Stimulated activated CD8-positive, alpha-beta memory T cell treated with anti-CD3 and anti-CD28 coated beads, Interleukin-4, amount 100 ng/mL, for 48 hours (primary cell): ENCODE measurements at regions not wholly inside any gene's neighbourhood (a gene's known extent, or its start where the extent isn't known, plus 50 kb on each side); places are given as distances from the start of the nearest gene placed in this dataset.
A peak's percentile ranks its signal among the peaks of the same experiment; 100 is the strongest.
"Not testable (repeated sequence)": the region's sequence is repeated elsewhere in the genome, so short reads cannot be mapped to it uniquely, and the experiment has no call there.

ENCODE experiments used
- DNase-seq: peaks from one replicate; pipeline ENCODE4 v3.0.0-alpha.2; 2020

- DNase-seq = no peak
Measured at GRCh38 chr10:8315619-8316021, 261.1 kb downstream of the GATA3 start.

- DNase-seq = no peak
Measured at GRCh38 chr10:8316284-8316683, 261.8 kb downstream of the GATA3 start.

GRCh38 chr10:8318429-8318828 is 263.9 kb downstream of the GATA3 start:
- DNase-seq = not testable (repeated sequence)

- no peak for DNase-seq
Measured at GRCh38 chr10:8318956-8319355, 264.5 kb downstream of the GATA3 start.

GRCh38 chr10:8319704-8320103 is 265.2 kb downstream of the GATA3 start:
- no peak for DNase-seq

- DNase-seq = no peak
Measured at GRCh38 chr10:8321990-8322389, 267.5 kb downstream of the GATA3 start.

- DNase-seq = no peak
Measured at GRCh38 chr10:8323428-8324054, 269.1 kb downstream of the GATA3 start.

GRCh38 chr10:8325024-8325980 is 270.8 kb downstream of the GATA3 start:
- DNase-seq = peak; percentile 51

- no peak for DNase-seq
Measured at GRCh38 chr10:8326396-8327139, 272.1 kb downstream of the GATA3 start.

- no peak for DNase-seq
Measured at GRCh38 chr10:8327140-8327423, 272.6 kb downstream of the GATA3 start.

GRCh38 chr10:8331387-8331786 is 276.9 kb downstream of the GATA3 start:
- peak; percentile 60 for DNase-seq

GRCh38 chr10:8331896-8332729 is 277.6 kb downstream of the GATA3 start:
- DNase-seq = peak; percentile 85

- no peak for DNase-seq
Measured at GRCh38 chr10:8332730-8333111, 278.2 kb downstream of the GATA3 start.

- DNase-seq = no peak
Measured at GRCh38 chr10:8334631-8335030, 280.1 kb downstream of the GATA3 start.

GRCh38 chr10:8336629-8337331 is 282.3 kb downstream of the GATA3 start:
- DNase-seq = no peak

GRCh38 chr10:8337332-8337651 is 282.8 kb downstream of the GATA3 start:
- DNase-seq = no peak

GRCh38 chr10:8338177-8338766 is 283.8 kb downstream of the GATA3 start:
- DNase-seq = no peak

GRCh38 chr10:8344756-8345155 is 290.3 kb downstream of the GATA3 start:
- DNase-seq = no peak

- no peak for DNase-seq
Measured at GRCh38 chr10:8346861-8347260, 292.4 kb downstream of the GATA3 start.

GRCh38 chr10:8347614-8348013 is 293.1 kb downstream of the GATA3 start:
- not testable (repeated sequence) for DNase-seq

GRCh38 chr10:8349610-8350249 is 295.2 kb downstream of the GATA3 start:
- DNase-seq = no peak
